ENCODE measurements at regions not wholly inside any gene's neighbourhood (a gene's known extent, or its start where the extent isn't known, plus 50 kb on each side); places are given as distances from the start of the nearest gene placed in this dataset.

DNA sequence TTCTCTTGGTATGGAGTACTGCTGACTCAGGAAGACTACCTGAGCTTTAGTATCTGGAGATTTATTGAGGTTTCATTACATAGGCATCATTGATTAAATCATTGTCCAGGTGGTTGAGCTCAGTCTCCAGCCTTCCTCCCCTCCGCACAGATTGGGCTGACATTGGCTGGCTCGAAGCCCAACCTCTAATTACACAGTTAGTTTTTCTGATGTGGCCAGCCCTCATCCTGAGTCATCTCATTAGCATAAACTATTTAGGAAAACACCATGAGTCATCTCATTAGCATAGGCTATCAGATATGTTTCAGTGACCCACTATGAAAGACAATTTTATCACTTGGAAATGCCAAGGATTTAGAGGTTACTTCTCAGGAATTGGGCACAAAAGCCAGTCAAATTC lies 93.9 kb upstream of the ANKRD50 start:
- TF ChIP-seq, protein P1, sequence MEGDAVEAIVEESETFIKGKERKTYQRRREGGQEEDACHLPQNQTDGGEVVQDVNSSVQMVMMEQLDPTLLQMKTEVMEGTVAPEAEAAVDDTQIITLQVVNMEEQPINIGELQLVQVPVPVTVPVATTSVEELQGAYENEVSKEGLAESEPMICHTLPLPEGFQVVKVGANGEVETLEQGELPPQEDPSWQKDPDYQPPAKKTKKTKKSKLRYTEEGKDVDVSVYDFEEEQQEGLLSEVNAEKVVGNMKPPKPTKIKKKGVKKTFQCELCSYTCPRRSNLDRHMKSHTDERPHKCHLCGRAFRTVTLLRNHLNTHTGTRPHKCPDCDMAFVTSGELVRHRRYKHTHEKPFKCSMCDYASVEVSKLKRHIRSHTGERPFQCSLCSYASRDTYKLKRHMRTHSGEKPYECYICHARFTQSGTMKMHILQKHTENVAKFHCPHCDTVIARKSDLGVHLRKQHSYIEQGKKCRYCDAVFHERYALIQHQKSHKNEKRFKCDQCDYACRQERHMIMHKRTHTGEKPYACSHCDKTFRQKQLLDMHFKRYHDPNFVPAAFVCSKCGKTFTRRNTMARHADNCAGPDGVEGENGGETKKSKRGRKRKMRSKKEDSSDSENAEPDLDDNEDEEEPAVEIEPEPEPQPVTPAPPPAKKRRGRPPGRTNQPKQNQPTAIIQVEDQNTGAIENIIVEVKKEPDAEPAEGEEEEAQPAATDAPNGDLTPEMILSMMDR (IDR thresholded peaks at IDR 0.05; ENCODE audit: extremely low read depth in 1 of 2, insufficient read depth in 1 of 2, low read depth in 1 of 2, low read length in 2 of 2): no peak
- TF ChIP-seq, protein P2, sequence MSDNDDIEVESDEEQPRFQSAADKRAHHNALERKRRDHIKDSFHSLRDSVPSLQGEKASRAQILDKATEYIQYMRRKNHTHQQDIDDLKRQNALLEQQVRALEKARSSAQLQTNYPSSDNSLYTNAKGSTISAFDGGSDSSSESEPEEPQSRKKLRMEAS (IDR thresholded peaks at IDR 0.05; ENCODE audit: insufficient read depth, insufficient read length): no peak
- no peak for TF ChIP-seq POLR2A (IDR thresholded peaks at IDR 0.05; ENCODE audit: low read depth, low read length)
- TF ChIP-seq FOS (IDR thresholded peaks at IDR 0.05; ENCODE audit: borderline replicate concordance, insufficient read depth, low read length): no peak
- TF ChIP-seq EZH2 (IDR thresholded peaks at IDR 0.05; ENCODE audit: borderline replicate concordance, low read depth, low read length, severe bottlenecking): no peak
- no peak for TF ChIP-seq JUN (IDR thresholded peaks at IDR 0.05; ENCODE audit: borderline replicate concordance, insufficient read depth, insufficient read length, low read depth)
- no peak for TF ChIP-seq POLR2AphosphoS5 (IDR thresholded peaks at IDR 0.05; ENCODE audit: insufficient read depth, low read depth, low read length)
- no peak for TF ChIP-seq MYC (IDR thresholded peaks at IDR 0.05; ENCODE audit: low read depth, low read length)
